Liver (tissue), 3 donors: ENCODE measurements at regions not wholly inside any gene's neighbourhood (a gene's known extent, or its start where the extent isn't known, plus 50 kb on each side); places are given as distances from the start of the nearest gene placed in this dataset.

Experiments
- CTCF ChIP-seq: fragments of 150-350 bp; IDR thresholded peaks from 2 replicates; pipeline ENCODE4 v1.5.1; 2017; ENCODE audit warnings: improper control_type of control experiment, low read depth, low read length; ENCODE audit not compliant: missing input control
- SP1 ChIP-seq: IDR thresholded peaks from 2 replicates; pipeline ENCODE4 v1.6.1; 2018; ENCODE audit warnings: antibody characterized with exemption, mild to moderate bottlenecking
- TF ChIP-seq, protein P1 (sequence below): IDR thresholded peaks from 2 replicates; pipeline ENCODE4 v1.6.1; 2016; ENCODE audit warnings: antibody characterized with exemption
- donor health status: healthy.
- donor health status: healthy.

DNA sequence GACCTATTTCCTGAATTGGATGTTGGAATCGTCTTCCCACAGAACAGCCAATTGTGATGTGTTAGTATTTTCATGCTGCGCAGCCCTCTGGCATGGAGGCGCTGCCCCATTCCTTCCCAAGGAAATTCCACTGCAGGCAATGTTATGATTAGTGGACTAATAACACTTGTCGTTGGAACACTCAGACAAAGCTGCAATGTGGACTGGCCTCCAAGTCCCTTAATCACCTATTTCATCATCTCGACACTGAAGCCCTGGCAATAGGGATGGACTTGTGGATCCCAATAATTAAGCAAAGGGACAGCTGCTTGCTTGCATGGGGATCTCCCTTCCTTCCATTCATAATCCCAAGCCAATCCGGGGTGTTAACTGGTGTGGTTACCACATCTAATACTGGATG, 59.9 kb downstream of the PABIR2 start:
- TF ChIP-seq, protein P1, sequence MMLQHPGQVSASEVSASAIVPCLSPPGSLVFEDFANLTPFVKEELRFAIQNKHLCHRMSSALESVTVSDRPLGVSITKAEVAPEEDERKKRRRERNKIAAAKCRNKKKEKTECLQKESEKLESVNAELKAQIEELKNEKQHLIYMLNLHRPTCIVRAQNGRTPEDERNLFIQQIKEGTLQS, result no peak
- no peak for TF ChIP-seq CTCF
- TF ChIP-seq SP1, result no peak
